ENCODE measurements at regions not wholly inside any gene's neighbourhood (a gene's known extent, or its start where the extent isn't known, plus 50 kb on each side); places are given as distances from the start of the nearest gene placed in this dataset.

- TF ChIP-seq LEF1 (IDR thresholded peaks at IDR 0.05; ENCODE audit: borderline replicate concordance) (no peak), SP1 (IDR thresholded peaks at IDR 0.05) (no peak), FOXK2 (IDR thresholded peaks at IDR 0.05) (no peak), CTBP1 (IDR thresholded peaks at IDR 0.05; ENCODE audit: borderline replicate concordance) (no peak), L3MBTL2 (conservative IDR thresholded peaks at IDR 0.05) (no peak), ELF4 (IDR thresholded peaks at IDR 0.05) (no peak), FOXM1 (IDR thresholded peaks at IDR 0.05; ENCODE audit: borderline replicate concordance) (no peak), ARNT (IDR thresholded peaks at IDR 0.05) (no peak), ZNF384 (IDR thresholded peaks at IDR 0.05) (no peak), BHLHE40 (IDR thresholded peaks at IDR 0.05; ENCODE audit: borderline replicate concordance) (no peak), HDGF (IDR thresholded peaks at IDR 0.05; ENCODE audit: borderline replicate concordance) (no peak), TARDBP (IDR thresholded peaks at IDR 0.05) (no peak), SUZ12 (IDR thresholded peaks at IDR 0.05) (no peak), PKNOX1 (IDR thresholded peaks at IDR 0.05) (no peak), NFRKB (IDR thresholded peaks at IDR 0.05) (no peak), FOXA1 (IDR thresholded peaks at IDR 0.05) (no peak)
- ChIA-PET CTCF (no interaction called here), POLR2A (no interaction called here)
- no peak for DNase-seq (ENCODE audit: extremely low spot score)
Observed at GRCh38 chr1:34403156-34403555, 226.4 kb downstream of the C1orf94 start.

GRCh38 chr1:34404804-34405203 lies 228.1 kb downstream of the C1orf94 start:
- TF ChIP-seq ELF4 (IDR thresholded peaks at IDR 0.05) (no peak), CTBP1 (IDR thresholded peaks at IDR 0.05; ENCODE audit: borderline replicate concordance) (no peak), PKNOX1 (IDR thresholded peaks at IDR 0.05) (no peak), ZNF384 (IDR thresholded peaks at IDR 0.05) (no peak), TARDBP (IDR thresholded peaks at IDR 0.05) (no peak), SP1 (IDR thresholded peaks at IDR 0.05) (no peak), L3MBTL2 (conservative IDR thresholded peaks at IDR 0.05) (no peak), FOXK2 (IDR thresholded peaks at IDR 0.05) (no peak), LEF1 (IDR thresholded peaks at IDR 0.05; ENCODE audit: borderline replicate concordance) (no peak), FOXM1 (IDR thresholded peaks at IDR 0.05; ENCODE audit: borderline replicate concordance) (no peak), HDGF (IDR thresholded peaks at IDR 0.05; ENCODE audit: borderline replicate concordance) (no peak), BHLHE40 (IDR thresholded peaks at IDR 0.05; ENCODE audit: borderline replicate concordance) (no peak), ARNT (IDR thresholded peaks at IDR 0.05) (no peak), SUZ12 (IDR thresholded peaks at IDR 0.05) (no peak)
- DNase-seq (ENCODE audit: extremely low spot score) = no peak
- ChIA-PET POLR2A (no interaction called here), CTCF (no interaction called here)

- POLR2A ChIA-PET = no interaction called here
- TF ChIP-seq ELF4 (IDR thresholded peaks at IDR 0.05) (no peak), FOXA1 (IDR thresholded peaks at IDR 0.05) (no peak), TARDBP (IDR thresholded peaks at IDR 0.05) (no peak), SP1 (IDR thresholded peaks at IDR 0.05) (no peak), HDGF (IDR thresholded peaks at IDR 0.05; ENCODE audit: borderline replicate concordance) (no peak), L3MBTL2 (conservative IDR thresholded peaks at IDR 0.05) (no peak), CTBP1 (IDR thresholded peaks at IDR 0.05; ENCODE audit: borderline replicate concordance) (no peak), SUZ12 (IDR thresholded peaks at IDR 0.05) (no peak), LEF1 (IDR thresholded peaks at IDR 0.05; ENCODE audit: borderline replicate concordance) (no peak), BHLHE40 (IDR thresholded peaks at IDR 0.05; ENCODE audit: borderline replicate concordance) (no peak), FOXK2 (IDR thresholded peaks at IDR 0.05) (no peak), NFRKB (IDR thresholded peaks at IDR 0.05) (no peak), PKNOX1 (IDR thresholded peaks at IDR 0.05) (no peak), ZNF384 (IDR thresholded peaks at IDR 0.05) (no peak), ARNT (IDR thresholded peaks at IDR 0.05) (no peak), FOXM1 (IDR thresholded peaks at IDR 0.05; ENCODE audit: borderline replicate concordance) (no peak)
Observed at GRCh38 chr1:34405266-34405959, 228.7 kb downstream of the C1orf94 start.

GRCh38 chr1:34406377-34406776 lies 229.7 kb downstream of the C1orf94 start:
- no peak for DNase-seq (ENCODE audit: extremely low spot score)
- POLR2A ChIA-PET = no interaction called here
- CTCF ChIA-PET = no interaction called here
- TF ChIP-seq ARNT (IDR thresholded peaks at IDR 0.05) (no peak), BHLHE40 (IDR thresholded peaks at IDR 0.05; ENCODE audit: borderline replicate concordance) (no peak), FOXA1 (IDR thresholded peaks at IDR 0.05) (no peak), NFRKB (IDR thresholded peaks at IDR 0.05) (no peak), PKNOX1 (IDR thresholded peaks at IDR 0.05) (no peak), L3MBTL2 (conservative IDR thresholded peaks at IDR 0.05) (no peak), ELF4 (IDR thresholded peaks at IDR 0.05) (no peak), HDGF (IDR thresholded peaks at IDR 0.05; ENCODE audit: borderline replicate concordance) (no peak), CTBP1 (IDR thresholded peaks at IDR 0.05; ENCODE audit: borderline replicate concordance) (no peak), FOXM1 (IDR thresholded peaks at IDR 0.05; ENCODE audit: borderline replicate concordance) (no peak), SUZ12 (IDR thresholded peaks at IDR 0.05) (no peak)

More at GRCh38 chr1:34405266-34405959, 228.7 kb downstream of the C1orf94 start:
- DNase-seq (ENCODE audit: extremely low spot score) = no peak
- CTCF ChIA-PET = no interaction called here

GRCh38 chr1:34406833-34407539 lies 230.3 kb downstream of the C1orf94 start:
- no peak for TF ChIP-seq PKNOX1 (IDR thresholded peaks at IDR 0.05)
- TF ChIP-seq ARNT (IDR thresholded peaks at IDR 0.05) = no peak
- no peak for TF ChIP-seq ELF4 (IDR thresholded peaks at IDR 0.05)
- TF ChIP-seq L3MBTL2 (conservative IDR thresholded peaks at IDR 0.05) = no peak
- no peak for TF ChIP-seq SUZ12 (IDR thresholded peaks at IDR 0.05)
- POLR2A ChIA-PET = no interaction called here
- CTCF ChIA-PET = no interaction called here
- DNase-seq (ENCODE audit: extremely low spot score) = no peak
